ENCODE measurements at regions not wholly inside any gene's neighbourhood (a gene's known extent, or its start where the extent isn't known, plus 50 kb on each side); places are given as distances from the start of the nearest gene placed in this dataset.

DNA sequence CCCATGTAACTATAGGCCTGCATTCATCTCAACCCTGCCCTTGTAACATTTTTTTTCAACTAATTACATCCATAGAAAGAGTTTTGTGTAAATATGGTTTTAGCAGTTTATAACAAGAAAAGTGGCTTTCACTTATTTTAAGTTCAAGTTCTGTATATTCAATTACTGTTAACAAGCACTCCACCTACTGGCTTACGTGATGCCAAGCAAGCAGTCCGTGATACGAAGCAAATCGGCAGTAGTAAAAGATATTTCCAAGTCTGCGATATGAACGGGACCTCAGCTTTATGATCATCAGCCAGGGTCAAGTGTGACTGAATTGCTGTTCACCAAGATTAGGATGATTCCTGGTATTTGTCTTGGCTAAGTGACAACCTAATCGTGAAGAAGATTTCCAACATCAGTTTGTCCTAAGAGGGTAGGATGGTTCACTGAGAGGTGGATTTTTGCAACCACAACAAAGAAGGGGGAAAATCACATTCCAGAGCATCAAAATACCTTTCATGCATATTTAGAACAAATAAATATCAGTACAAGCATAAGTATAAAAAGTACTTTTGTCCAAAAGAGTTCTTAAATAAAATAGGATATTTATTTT, 456.2 kb downstream of the FOXG1 start:
- POLR2A ChIA-PET, result no interaction called here
- H3K27ac Mint-ChIP-seq, result no peak overlapping the region
- DNase-seq, result no peak
- peaks cover 2% of the 10 kb centered on the region for H3K9me3 Mint-ChIP-seq
- H3K4me1 Mint-ChIP-seq, result no peaks in the 10 kb centered on the region
- CTCF ChIA-PET, result no interaction called here
- H3K27me3 Mint-ChIP-seq, result no peaks in the 10 kb centered on the region
- no peaks in the 10 kb centered on the region for H3K36me3 Mint-ChIP-seq (ENCODE audit: low read depth)
- no peak overlapping the region for H3K4me3 Mint-ChIP-seq

DNA sequence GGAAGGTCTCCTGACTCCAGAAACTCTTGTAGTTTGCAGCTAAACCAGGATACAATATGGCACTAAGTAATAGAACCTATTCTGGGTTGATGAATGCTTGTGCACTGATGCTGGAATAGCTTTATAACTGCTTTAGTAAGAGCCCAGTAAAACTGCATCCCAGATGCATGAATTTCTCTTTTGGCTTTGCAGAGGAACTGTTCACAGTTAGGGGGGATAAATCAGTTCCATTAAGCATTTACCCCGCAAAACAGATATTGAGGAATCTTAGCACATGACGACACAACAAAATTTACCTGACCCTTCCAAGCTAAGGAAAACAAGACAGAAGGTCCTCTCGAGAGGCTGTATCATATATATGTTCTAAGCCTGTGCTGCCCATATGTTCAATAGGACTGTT, 457.4 kb downstream of the FOXG1 start:
- Mint-ChIP-seq H3K36me3 (ENCODE audit: low read depth) (no peaks in the 10 kb centered on the region), H3K27ac (no peak overlapping the region), H3K4me1 (no peaks in the 10 kb centered on the region), H3K9me3 (peaks cover 2% of the 10 kb centered on the region), H3K4me3 (no peak overlapping the region), H3K27me3 (no peaks in the 10 kb centered on the region)
- no peak for DNase-seq
- POLR2A ChIA-PET, result no interaction called here
- CTCF ChIA-PET, result no interaction called here

DNA sequence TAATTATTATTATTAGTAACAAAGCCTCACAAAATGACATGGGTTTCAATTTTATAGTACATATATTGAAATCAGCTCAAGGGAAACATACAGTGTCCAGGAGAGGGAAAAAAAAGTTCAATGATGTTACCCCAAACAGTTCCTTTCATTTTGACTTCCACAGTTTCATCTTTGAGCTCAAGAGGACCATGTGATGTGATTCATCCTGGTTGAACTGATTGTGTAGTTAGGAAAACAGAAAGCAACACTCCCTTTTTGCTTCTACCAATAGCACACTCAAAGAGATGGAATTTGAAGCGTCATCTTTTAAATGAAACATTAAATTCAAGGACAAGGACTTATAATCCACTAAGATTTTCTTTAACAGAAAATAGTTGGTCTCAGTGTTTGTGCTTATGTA, 461.0 kb downstream of the FOXG1 start:
- POLR2A ChIA-PET, result no interaction called here
- no peaks in the 10 kb centered on the region for H3K36me3 Mint-ChIP-seq (ENCODE audit: low read depth)
- H3K27ac Mint-ChIP-seq, result no peak overlapping the region
- H3K4me1 Mint-ChIP-seq, result no peaks in the 10 kb centered on the region
- H3K9me3 Mint-ChIP-seq, result peaks cover 2% of the 10 kb centered on the region
- no peak overlapping the region for H3K4me3 Mint-ChIP-seq
- H3K27me3 Mint-ChIP-seq, result no peaks in the 10 kb centered on the region
- CTCF ChIA-PET, result no interaction called here
- no peak for DNase-seq

DNA sequence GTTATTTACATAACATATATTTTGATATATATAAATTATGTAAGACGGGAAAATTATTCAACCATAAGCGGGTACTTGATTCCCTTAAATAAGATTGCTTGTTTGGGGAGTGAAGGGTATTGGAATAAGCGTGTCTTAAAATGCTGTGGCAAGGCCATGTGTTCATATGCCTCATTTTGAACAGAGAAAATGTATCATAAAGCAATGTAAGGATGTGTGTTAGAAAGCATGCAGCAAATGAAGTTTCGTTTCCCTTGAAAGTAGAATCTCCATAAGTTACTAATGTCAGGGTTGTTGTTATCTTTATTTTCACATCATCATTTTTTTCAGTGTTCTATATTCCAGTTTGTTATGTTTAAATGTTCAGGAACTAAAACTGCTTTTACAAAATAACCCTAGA, 465.6 kb downstream of the FOXG1 start:
- Mint-ChIP-seq H3K36me3 (ENCODE audit: low read depth) (no peaks in the 10 kb centered on the region), H3K4me3 (no peak overlapping the region), H3K27me3 (no peaks in the 10 kb centered on the region), H3K27ac (no peak overlapping the region), H3K9me3 (no peaks in the 10 kb centered on the region), H3K4me1 (no peaks in the 10 kb centered on the region)
- no peak for DNase-seq
- CTCF ChIA-PET, result no interaction called here
- POLR2A ChIA-PET, result no interaction called here

DNA sequence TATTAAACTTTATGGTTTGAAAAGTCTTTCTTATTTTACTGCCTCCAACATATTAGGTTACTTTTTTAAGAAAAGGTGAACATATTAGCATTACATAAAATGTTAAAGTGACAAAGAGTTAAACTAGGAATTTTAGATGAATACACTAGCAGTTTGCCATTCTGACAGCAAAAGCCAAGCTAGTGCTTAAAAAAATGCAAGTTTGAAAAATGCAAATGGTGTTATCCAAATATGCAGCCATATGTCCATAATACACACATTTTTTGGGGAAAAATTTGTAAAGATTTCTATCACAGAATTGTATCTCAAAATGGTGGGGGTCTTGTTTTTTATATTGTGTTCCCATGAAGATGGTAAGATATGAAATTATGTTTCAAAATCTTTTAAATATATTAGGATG, 466.1 kb downstream of the FOXG1 start:
- H3K4me3 Mint-ChIP-seq, result no peak overlapping the region
- ChIA-PET POLR2A (no interaction called here), CTCF (no interaction called here)
- H3K9me3 Mint-ChIP-seq, result peaks cover 2% of the 10 kb centered on the region
- no peak for DNase-seq
- H3K36me3 Mint-ChIP-seq (ENCODE audit: low read depth), result no peaks in the 10 kb centered on the region
- no peaks in the 10 kb centered on the region for H3K4me1 Mint-ChIP-seq
- H3K27me3 Mint-ChIP-seq, result no peaks in the 10 kb centered on the region
- no peak overlapping the region for H3K27ac Mint-ChIP-seq

DNA sequence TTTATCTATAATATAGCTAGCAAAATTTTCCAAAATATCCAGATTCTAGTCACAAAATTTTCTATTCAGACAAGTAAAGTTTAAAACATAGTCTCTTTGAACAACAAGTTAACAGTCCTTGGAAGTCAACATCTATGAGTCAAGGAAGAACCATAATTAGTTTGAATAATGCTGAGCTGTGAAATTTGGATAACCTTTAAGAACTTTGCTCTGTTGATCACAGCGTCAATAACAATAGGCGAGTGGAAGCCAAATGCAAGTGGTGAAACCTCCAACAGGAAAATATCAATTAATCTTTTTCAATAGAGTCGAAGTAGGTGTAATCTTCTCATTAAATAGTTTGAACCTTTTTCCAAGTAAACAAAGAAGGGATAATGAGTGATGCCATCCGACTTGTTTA, 466.6 kb downstream of the FOXG1 start:
- no peak overlapping the region for H3K27ac Mint-ChIP-seq
- ChIA-PET POLR2A (no interaction called here), CTCF (no interaction called here)
- H3K36me3 Mint-ChIP-seq (ENCODE audit: low read depth), result no peaks in the 10 kb centered on the region
- no peaks in the 10 kb centered on the region for H3K27me3 Mint-ChIP-seq
- H3K4me1 Mint-ChIP-seq, result no peaks in the 10 kb centered on the region
- no peak for DNase-seq
- H3K4me3 Mint-ChIP-seq, result no peak overlapping the region
- peaks cover 2% of the 10 kb centered on the region for H3K9me3 Mint-ChIP-seq

DNA sequence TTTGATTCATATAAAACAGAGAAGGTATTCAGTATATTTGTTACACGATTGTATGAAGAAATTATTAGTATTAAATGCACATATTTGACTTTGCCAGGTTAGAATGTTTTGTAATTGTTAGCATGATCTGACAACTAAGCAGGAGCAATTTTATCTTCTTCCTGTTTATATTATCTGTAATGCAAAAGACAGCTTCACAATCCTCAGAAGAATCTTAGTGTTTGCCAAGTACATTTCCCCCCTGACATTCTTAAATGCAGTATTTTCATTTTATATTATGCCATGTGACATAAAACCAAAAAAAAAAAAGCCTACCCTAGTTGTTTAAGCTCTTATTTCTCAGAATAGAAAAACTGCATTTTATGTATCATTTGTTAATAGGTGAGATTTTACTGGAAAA, 469.4 kb downstream of the FOXG1 start:
- no peaks in the 10 kb centered on the region for H3K4me1 Mint-ChIP-seq
- H3K9me3 Mint-ChIP-seq, result peaks cover 3% of the 10 kb centered on the region
- H3K27me3 Mint-ChIP-seq, result no peaks in the 10 kb centered on the region
- H3K4me3 Mint-ChIP-seq, result no peak overlapping the region
- no peak overlapping the region for H3K27ac Mint-ChIP-seq
- ChIA-PET POLR2A (no interaction called here), CTCF (interaction anchor here (0.6 kb wide), 1 partner anchor 993 kb away, joined by 5 read pairs; no protein-coding TSS in a partner anchor)
- no peaks in the 10 kb centered on the region for H3K36me3 Mint-ChIP-seq (ENCODE audit: low read depth)
- no peak for DNase-seq

DNA sequence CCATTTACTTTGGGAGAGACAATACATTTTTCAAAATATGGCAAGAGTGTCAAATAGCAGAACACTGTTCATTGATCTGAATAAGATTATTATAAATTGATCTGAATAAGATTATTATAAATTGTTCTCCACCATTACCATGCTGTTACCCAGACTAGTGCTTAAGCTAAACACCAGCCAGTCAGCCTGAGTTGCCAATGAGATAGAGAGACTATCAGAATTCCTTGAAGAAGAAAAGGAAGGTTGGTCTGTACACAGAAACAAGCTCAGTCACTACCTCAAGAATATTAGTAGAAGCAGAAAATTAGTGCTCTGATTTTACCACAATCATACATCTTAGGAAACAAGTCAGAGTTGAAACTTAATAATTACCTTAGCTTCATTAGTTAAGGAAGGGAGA, 469.8 kb downstream of the FOXG1 start:
- no peaks in the 10 kb centered on the region for H3K36me3 Mint-ChIP-seq (ENCODE audit: low read depth)
- ChIA-PET POLR2A (no interaction called here), CTCF (interaction anchor here (0.6 kb wide), 1 partner anchor 993 kb away, joined by 5 read pairs; no protein-coding TSS in a partner anchor)
- H3K4me3 Mint-ChIP-seq, result no peak overlapping the region
- H3K27ac Mint-ChIP-seq, result no peak overlapping the region
- no peak for DNase-seq
- H3K27me3 Mint-ChIP-seq, result no peaks in the 10 kb centered on the region
- H3K9me3 Mint-ChIP-seq, result peaks cover 3% of the 10 kb centered on the region
- no peaks in the 10 kb centered on the region for H3K4me1 Mint-ChIP-seq

DNA sequence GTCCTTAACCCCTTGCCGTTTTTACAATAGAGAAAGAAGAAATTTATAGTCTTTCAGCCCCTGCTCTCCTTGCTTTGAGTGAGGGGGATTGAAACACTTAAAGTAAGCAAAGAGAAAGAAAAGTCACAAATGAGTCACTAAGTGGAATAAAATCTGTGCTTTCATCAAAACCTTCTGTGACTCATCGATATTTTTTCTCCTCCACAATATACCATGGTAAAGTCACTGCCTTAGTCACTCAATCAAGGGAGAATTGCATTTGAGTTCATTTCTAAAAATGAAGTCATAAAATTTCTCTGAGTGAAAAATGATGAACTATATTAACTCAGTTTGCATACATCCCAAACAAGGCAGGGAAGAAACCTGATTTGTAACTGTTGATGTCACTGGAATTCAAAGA, 470.3 kb downstream of the FOXG1 start:
- Mint-ChIP-seq H3K27me3 (no peaks in the 10 kb centered on the region), H3K9me3 (peaks cover 8% of the 10 kb centered on the region), H3K36me3 (ENCODE audit: low read depth) (no peaks in the 10 kb centered on the region), H3K4me1 (no peaks in the 10 kb centered on the region), H3K4me3 (no peak overlapping the region), H3K27ac (no peak overlapping the region)
- ChIA-PET CTCF (no interaction called here), POLR2A (no interaction called here)
- no peak for DNase-seq

DNA sequence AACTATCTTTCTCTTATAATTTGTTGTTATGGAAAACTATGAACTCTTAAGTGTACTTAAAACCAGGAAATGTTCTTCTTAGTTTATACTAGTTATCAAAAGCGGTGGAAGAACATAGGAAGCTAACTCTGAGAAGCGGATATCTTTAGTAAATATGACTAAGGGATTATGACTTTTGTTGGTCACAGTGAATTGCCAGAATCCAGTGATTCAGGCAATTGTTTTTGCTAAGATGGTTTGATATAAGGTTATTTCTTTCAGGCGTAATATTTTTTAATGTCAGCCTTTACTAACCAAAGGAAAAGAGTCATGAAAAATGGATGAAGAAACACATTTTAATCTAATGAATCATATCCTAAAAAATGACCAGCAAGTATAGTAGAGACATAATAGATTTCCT, 473.5 kb downstream of the FOXG1 start:
- H3K4me3 Mint-ChIP-seq, result no peak overlapping the region
- H3K36me3 Mint-ChIP-seq (ENCODE audit: low read depth), result no peaks in the 10 kb centered on the region
- no peak for DNase-seq
- H3K27me3 Mint-ChIP-seq, result no peaks in the 10 kb centered on the region
- POLR2A ChIA-PET, result no interaction called here
- H3K4me1 Mint-ChIP-seq, result no peaks in the 10 kb centered on the region
- CTCF ChIA-PET, result no interaction called here
- peaks cover 10% of the 10 kb centered on the region for H3K9me3 Mint-ChIP-seq
- no peak overlapping the region for H3K27ac Mint-ChIP-seq

DNA sequence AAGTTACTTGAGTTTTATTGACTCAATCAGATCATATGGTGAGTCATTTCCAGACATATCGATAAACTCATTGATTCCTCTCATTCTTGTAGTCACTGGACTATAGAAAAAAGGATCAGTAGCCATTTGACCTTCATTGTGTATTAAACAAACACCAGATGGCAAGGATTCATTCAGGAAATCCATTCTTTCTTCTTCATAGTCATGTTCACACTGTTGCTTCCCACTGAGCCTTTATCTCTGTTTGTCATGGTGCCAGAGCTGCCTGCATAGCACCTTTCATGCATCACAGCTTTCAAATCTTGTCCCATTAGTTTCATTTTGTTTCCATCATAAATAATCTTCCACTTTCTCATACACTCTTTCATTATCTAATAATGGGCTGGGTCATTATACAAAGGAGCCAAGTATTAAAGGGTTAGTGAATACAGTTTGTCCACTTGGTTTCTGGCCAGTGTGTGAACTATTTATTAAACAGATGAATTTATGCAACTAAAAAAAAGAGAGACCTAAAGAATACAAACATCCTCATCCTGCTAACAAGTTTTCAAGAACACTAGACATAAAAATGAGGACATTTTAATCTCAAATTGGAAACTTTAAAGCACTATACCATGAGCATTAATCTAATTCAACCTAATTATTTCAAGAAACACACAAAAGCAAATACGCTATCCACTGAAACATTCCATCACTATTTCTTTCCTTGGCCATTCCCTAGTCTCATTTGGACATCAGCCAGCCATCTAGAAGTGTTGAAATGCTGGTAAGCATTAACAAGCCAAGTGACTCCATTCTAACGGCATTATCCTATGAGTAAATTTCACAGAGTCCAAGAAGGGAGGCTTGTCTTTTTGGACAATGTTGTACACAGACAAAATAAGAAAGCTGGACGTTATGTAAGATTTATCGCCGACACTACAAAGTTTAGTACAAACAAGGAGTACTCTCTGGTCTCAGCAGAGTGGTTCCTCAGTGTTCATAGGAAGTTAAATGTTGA, 476.5 kb downstream of the FOXG1 start:
- Mint-ChIP-seq H3K4me3 (no peak overlapping the region), H3K36me3 (ENCODE audit: low read depth) (no peaks in the 10 kb centered on the region), H3K27me3 (no peaks in the 10 kb centered on the region), H3K4me1 (no peaks in the 10 kb centered on the region), H3K27ac (no peak overlapping the region), H3K9me3 (peaks cover 9% of the 10 kb centered on the region)
- ChIA-PET POLR2A (no interaction called here), CTCF (no interaction called here)
- no peak for DNase-seq

DNA sequence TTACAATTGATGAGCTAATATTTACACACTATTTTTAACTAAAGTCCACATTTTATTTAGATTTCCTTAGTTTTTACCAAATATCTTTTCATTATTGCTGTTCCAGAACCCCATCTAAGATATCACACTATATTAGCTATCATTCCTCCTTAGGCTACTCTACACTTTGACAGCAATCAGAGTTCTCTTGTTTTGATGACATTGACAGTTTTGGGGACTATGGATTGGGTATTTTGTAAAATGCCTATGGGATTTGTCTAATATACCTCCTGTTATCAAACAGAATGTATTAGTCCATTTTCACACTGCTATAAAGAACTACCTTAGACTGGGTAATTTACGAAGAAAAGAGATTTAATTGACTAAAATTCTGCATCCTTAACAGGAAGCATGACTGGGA, 489.1 kb downstream of the FOXG1 start:
- POLR2A ChIA-PET, result no interaction called here
- DNase-seq, result no peak
- Mint-ChIP-seq H3K4me3 (no peak overlapping the region), H3K27me3 (no peaks in the 10 kb centered on the region), H3K27ac (no peak overlapping the region), H3K4me1 (no peaks in the 10 kb centered on the region), H3K9me3 (no peaks in the 10 kb centered on the region), H3K36me3 (ENCODE audit: low read depth) (no peaks in the 10 kb centered on the region)
- CTCF ChIA-PET, result no interaction called here

DNA sequence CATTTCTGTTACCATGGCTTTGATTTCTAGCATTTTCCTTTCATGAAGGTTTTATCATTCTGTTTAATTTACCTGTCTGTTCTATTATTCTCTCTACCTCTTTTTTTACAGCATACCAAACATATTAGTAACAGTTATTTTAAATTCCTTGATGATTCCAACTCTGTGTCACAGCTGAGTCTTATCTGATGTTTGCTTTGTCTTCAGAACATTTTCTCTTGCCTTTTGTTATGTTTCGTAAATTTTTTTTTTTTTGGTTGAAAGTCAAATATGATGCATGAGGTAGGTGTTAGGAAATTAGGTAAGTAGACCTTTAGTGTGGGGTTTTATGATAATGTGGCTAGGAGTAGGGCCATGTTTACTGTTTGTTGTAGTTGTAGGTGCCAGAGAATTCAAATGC, 496.4 kb downstream of the FOXG1 start:
- POLR2A ChIA-PET, result no interaction called here
- H3K27ac Mint-ChIP-seq, result no peak overlapping the region
- no peaks in the 10 kb centered on the region for H3K36me3 Mint-ChIP-seq (ENCODE audit: low read depth)
- no peak for DNase-seq
- CTCF ChIA-PET, result no interaction called here
- peaks cover 13% of the 10 kb centered on the region for H3K9me3 Mint-ChIP-seq
- no peaks in the 10 kb centered on the region for H3K4me1 Mint-ChIP-seq
- H3K4me3 Mint-ChIP-seq, result no peak overlapping the region
- no peaks in the 10 kb centered on the region for H3K27me3 Mint-ChIP-seq

DNA sequence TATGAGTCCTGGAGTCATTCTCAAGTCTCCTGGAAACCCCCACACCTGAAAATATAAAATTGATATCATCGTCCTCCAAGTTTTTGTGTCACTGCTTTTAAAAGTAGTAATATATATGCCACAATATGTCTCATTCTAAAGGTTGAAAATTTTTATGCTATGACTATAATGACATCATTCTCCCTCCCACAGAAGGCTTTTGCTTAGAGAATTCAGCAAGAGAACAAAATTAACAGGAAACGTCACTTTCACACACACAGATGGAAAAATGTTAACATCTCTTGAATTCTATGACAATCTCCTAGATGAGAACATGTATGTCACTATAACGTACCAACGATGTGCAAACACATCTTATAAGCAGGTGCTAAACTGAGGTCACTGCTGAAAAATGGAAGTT, 498.3 kb downstream of the FOXG1 start:
- ChIA-PET POLR2A (no interaction called here), CTCF (no interaction called here)
- DNase-seq, result no peak
- Mint-ChIP-seq H3K4me3 (no peak overlapping the region), H3K9me3 (peaks cover 13% of the 10 kb centered on the region), H3K27me3 (no peaks in the 10 kb centered on the region), H3K36me3 (ENCODE audit: low read depth) (no peaks in the 10 kb centered on the region), H3K4me1 (no peaks in the 10 kb centered on the region), H3K27ac (no peak overlapping the region)
